ENCODE measurements at regions not wholly inside any gene's neighbourhood (a gene's known extent, or its start where the extent isn't known, plus 50 kb on each side); places are given as distances from the start of the nearest gene placed in this dataset.

DNA sequence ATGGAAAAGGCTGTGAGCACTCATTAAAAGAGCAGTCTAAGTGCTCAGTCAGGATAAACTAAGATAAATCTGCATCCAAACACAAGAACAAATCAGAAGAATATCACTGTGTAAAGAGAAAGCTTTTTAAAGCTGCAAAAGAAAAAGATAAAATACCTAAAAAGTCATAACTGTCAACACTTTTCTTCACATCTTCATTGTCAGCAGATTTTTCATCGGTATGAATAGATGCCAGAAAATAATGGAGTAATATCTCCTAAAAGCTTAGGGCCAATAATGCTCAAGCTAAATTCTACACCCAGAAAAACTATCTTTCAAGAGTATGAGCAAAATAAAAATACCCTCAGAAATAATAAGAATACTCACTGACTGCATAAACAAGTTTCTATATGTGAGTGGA, 54.0 kb upstream of the PALMD start:
- Histone ChIP-seq H4K20me1 (replicated peaks in 1 of 2; ENCODE audit: control insufficient read depth in 1 of 2, insufficient read depth in 2 of 2, low read length in 2 of 2) (no peaks in the 10 kb centered on the region), H2BK20ac (ENCODE audit: low read length) (no peak overlapping the region), H3K9me3 (ENCODE audit: insufficient read depth in 2 of 2, low read depth in 1 of 2, low read length in 1 of 2) (no peaks in the 10 kb centered on the region), H3K18ac (ENCODE audit: extremely low read depth, low read length) (no peak overlapping the region), H2BK12ac (ENCODE audit: low read depth, low read length) (no peak overlapping the region), H2AFZ (ENCODE audit: low read length) (no peak overlapping the region), H3K4me3 (ENCODE audit: extremely low read depth in 1 of 4, insufficient read depth in 2 of 4, low read depth in 3 of 4, low read length in 4 of 4) (no peak overlapping the region), H2BK120ac (replicated peaks; ENCODE audit: low read depth, low read length) (no peak overlapping the region), H3K23ac (ENCODE audit: insufficient read length) (no peak overlapping the region), H2AK5ac (ENCODE audit: low read depth, low read length) (no peak overlapping the region), H3K27ac (ENCODE audit: low read depth, low read length) (no peak overlapping the region), H4K8ac (ENCODE audit: extremely low read depth, insufficient read depth, low read length) (no peak overlapping the region), H3K79me1 (ENCODE audit: low read depth, low read length) (no peaks in the 10 kb centered on the region), H2BK15ac (ENCODE audit: low read length) (no peak overlapping the region), H3K4me2 (ENCODE audit: insufficient read depth in 1 of 2, low read depth in 2 of 2, low read length in 2 of 2) (no peak overlapping the region), H3K36me3 (ENCODE audit: control insufficient read depth in 2 of 4, insufficient read depth in 4 of 4, low read length in 3 of 4) (no peaks in the 10 kb centered on the region; a peak in 1 of 8 replicates), H3K4me1 (replicated peaks in 1 of 4; ENCODE audit: control insufficient read depth in 3 of 4, insufficient read depth in 4 of 4, low read length in 3 of 4) (no peaks in the 10 kb centered on the region; a peak in 1 of 7 replicates), H4K91ac (replicated peaks; ENCODE audit: insufficient read length, low read length) (no peak overlapping the region), H3K56ac (replicated peaks; ENCODE audit: insufficient read length, low read depth, low read length) (no peak overlapping the region), H3K14ac (ENCODE audit: insufficient read length) (no peak overlapping the region), H3K4ac (replicated peaks; ENCODE audit: insufficient read length, low read depth, low read length) (no peak overlapping the region), H3K9ac (replicated peaks in 1 of 4; ENCODE audit: extremely low read depth in 1 of 4, low read depth in 3 of 4, low read length in 3 of 4) (no peak overlapping the region), H3K79me2 (ENCODE audit: control insufficient read depth in 1 of 2, insufficient read depth in 2 of 2, low read length in 2 of 2) (no peaks in the 10 kb centered on the region), H3K27me3 (replicated peaks in 1 of 4; ENCODE audit: control insufficient read depth in 3 of 4, extremely low read depth in 1 of 4, insufficient read depth in 3 of 4, low read length in 3 of 4) (no peaks in the 10 kb centered on the region), H2BK5ac (ENCODE audit: low read depth, low read length) (no peak overlapping the region), H3K23me2 (ENCODE audit: low read depth, low read length) (no peaks in the 10 kb centered on the region), H4K5ac (ENCODE audit: insufficient read length, low read depth, low read length) (no peak overlapping the region)
- CTCF ChIA-PET (ENCODE audit: partially characterized antibody): no interaction called here
- TF ChIP-seq RAD21 (IDR thresholded peaks at IDR 0.05 in 1 of 2, conservative IDR thresholded peaks at IDR 0.05 in 1 of 2; ENCODE audit: low read depth in 2 of 2, low read length in 2 of 2): no peak
- no peak for TF ChIP-seq GABPA (IDR thresholded peaks at IDR 0.05; ENCODE audit: borderline replicate concordance, insufficient read depth, low read length)
- no peak for TF ChIP-seq CBX8 (IDR thresholded peaks at IDR 0.05; ENCODE audit: borderline replicate concordance, low read depth, low read length)
- TF ChIP-seq, protein P1, sequence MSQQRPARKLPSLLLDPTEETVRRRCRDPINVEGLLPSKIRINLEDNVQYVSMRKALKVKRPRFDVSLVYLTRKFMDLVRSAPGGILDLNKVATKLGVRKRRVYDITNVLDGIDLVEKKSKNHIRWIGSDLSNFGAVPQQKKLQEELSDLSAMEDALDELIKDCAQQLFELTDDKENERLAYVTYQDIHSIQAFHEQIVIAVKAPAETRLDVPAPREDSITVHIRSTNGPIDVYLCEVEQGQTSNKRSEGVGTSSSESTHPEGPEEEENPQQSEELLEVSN (IDR thresholded peaks at IDR 0.05): no peak
- no peak for TF ChIP-seq ASH2L (IDR thresholded peaks at IDR 0.05; ENCODE audit: low read length)
- no peak for TF ChIP-seq POLR2A (IDR thresholded peaks at IDR 0.05; ENCODE audit: control extremely low read depth in 1 of 2, low read depth in 2 of 2, low read length in 2 of 2)
- TF ChIP-seq CEBPB (IDR thresholded peaks at IDR 0.05; ENCODE audit: low read depth, low read length): no peak
- no peak for TF ChIP-seq TAF1 (IDR thresholded peaks at IDR 0.05; ENCODE audit: low read depth, low read length)
- TF ChIP-seq KDM1A (IDR thresholded peaks at IDR 0.05; ENCODE audit: borderline replicate concordance, low read length): no peak
- FAIRE-seq (no peak), DNase-seq (ENCODE audit: low read depth in 1 of 2, low spot score in 2 of 2) (no peak)
- WGBS, 2 experiments (ENCODE audit: extremely low coverage in 1 of 2, insufficient coverage in 1 of 2, insufficient read length in 1 of 2, insufficient replicate concordance in 2 of 2, low coverage in 1 of 2, low lambda C conversion rate in 2 of 2, missing lambda C conversion rate in 1 of 2): 100% methylated on average over 1 of the region's 1 CpG; no CpG with 5 or more reads in 1 of the 2 experiments
- POLR2A ChIA-PET (ENCODE audit: partially characterized antibody): no interaction called here
